Psoas muscle (tissue), 7 donors: ENCODE measurements at regions not wholly inside any gene's neighbourhood (a gene's known extent, or its start where the extent isn't known, plus 50 kb on each side); places are given as distances from the start of the nearest gene placed in this dataset.

ENCODE experiments used
- ATAC-seq, 4 donors: fragments of 200-7000 bp; cut with Tn5 transposase; one replicate each; pipeline ENCODE4 v1.9.1; 2020; ENCODE audit warnings: moderate library complexity in 3 of 4, mild to moderate bottlenecking in 2 of 4
- DNase-seq, 2 donors: peaks; one replicate each; pipeline ENCODE4 v3.0.0-alpha.2; 2020
- H3K27ac ChIP-seq: fragments of 200-600 bp; one replicate; pipeline ENCODE4 v1.8.0; 2022
- H3K27me3 ChIP-seq, 3 donors: fragments of 200-600 bp in 1 of 3; one replicate each; pipeline versions ENCODE4 v1.6.1 to v1.8.0; 2013 to 2022; ENCODE audit warnings: low read length in 2 of 3, mild to moderate bottlenecking in 2 of 3, moderate library complexity in 1 of 3; ENCODE audit not compliant: insufficient read depth in 3 of 3
- H3K36me3 ChIP-seq, 2 donors: fragments of 200-600 bp in 1 of 2; one replicate each; pipeline versions ENCODE4 v1.6.1 to v1.8.0; 2013 to 2022; ENCODE audit warnings: low read depth in 1 of 2, mild to moderate bottlenecking in 1 of 2, moderate library complexity in 1 of 2; ENCODE audit not compliant: insufficient read depth in 1 of 2
- H3K4me1 ChIP-seq: fragments of 200-600 bp; one replicate; pipeline ENCODE4 v1.8.0; 2022
- H3K4me3 ChIP-seq: fragments of 200-600 bp; one replicate; pipeline ENCODE4 v1.8.0; 2022; ENCODE audit warnings: mild to moderate bottlenecking
- H3K9me3 ChIP-seq: fragments of 200-600 bp; one replicate; pipeline ENCODE4 v1.8.0; 2022
- WGBS, 3 donors: extraction: QIAGEN DNeasy Blood & Tissue Kit; methylation state at CpG; one replicate each; pipeline versions ENCODE4 v1.1.6 to v1.1.7; 2013; 5-methylcytosine and 5-hydroxymethylcytosine counted together
- intact Hi-C, 2 donors: fragments of 100-400 bp; cut with DNase I; formaldehyde crosslinking; loops; one replicate each; pipeline versions ENCODE4 v1.11.0 to v1.14.2; 2022
- TF ChIP-seq, protein P1 (sequence below): fragments of 200-600 bp; IDR thresholded peaks from one replicate; pipeline ENCODE4 v1.8.0; 2022; ENCODE audit warnings: antibody characterized with exemption
- donor health status: healthy with polysubstance abuse.
- donor health status: DM: no; HTN: no; CAD: no; lungs with moderate emphysema.
- donor health status: Bipolar disorder and iron deficiency.
- donor health status: healthy.
- donor health status: DM: yes; HTN: yes; CAD: no.
- donor health status: DM: no; HTN: no; CAD: no.
- donor health status: DM: yes; HTN: yes; CAD: no.

DNA sequence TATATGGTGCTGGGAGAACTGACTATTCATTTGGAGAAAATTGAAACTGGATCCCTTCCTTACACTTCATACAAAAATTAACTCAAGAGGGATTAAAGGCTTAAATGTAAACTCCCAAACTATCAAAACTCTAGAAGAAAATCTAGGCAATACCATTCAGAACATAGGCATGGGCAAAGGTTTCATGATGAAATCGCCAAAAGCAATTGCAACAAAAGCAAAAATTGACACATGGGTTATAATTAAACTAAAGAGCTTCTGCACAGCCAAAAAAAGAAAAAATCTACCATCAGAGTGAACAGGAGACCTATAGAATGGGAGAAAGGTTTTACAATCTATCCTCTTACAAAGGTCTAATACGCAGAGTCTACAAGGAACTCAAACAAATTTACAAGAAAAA is 851.3 kb upstream of the MAN1A1 start:
- ATAC-seq (no peak), DNase-seq (no peak)
- Histone ChIP-seq H3K4me1 (no peaks in the 10 kb centered on the region), H3K4me3 (no peak overlapping the region), H3K36me3 (no peaks in the 10 kb centered on the region), H3K27me3 (no peaks in the 10 kb centered on the region), H3K27ac (no peak overlapping the region), H3K9me3 (no peaks in the 10 kb centered on the region)
- 82 to 90% (median 85%) methylated on average over 2 of the region's 2 CpGs for WGBS, 3 donors
- TF ChIP-seq, protein P1, sequence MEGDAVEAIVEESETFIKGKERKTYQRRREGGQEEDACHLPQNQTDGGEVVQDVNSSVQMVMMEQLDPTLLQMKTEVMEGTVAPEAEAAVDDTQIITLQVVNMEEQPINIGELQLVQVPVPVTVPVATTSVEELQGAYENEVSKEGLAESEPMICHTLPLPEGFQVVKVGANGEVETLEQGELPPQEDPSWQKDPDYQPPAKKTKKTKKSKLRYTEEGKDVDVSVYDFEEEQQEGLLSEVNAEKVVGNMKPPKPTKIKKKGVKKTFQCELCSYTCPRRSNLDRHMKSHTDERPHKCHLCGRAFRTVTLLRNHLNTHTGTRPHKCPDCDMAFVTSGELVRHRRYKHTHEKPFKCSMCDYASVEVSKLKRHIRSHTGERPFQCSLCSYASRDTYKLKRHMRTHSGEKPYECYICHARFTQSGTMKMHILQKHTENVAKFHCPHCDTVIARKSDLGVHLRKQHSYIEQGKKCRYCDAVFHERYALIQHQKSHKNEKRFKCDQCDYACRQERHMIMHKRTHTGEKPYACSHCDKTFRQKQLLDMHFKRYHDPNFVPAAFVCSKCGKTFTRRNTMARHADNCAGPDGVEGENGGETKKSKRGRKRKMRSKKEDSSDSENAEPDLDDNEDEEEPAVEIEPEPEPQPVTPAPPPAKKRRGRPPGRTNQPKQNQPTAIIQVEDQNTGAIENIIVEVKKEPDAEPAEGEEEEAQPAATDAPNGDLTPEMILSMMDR = no peak
- intact Hi-C loops = no loop called here

DNA sequence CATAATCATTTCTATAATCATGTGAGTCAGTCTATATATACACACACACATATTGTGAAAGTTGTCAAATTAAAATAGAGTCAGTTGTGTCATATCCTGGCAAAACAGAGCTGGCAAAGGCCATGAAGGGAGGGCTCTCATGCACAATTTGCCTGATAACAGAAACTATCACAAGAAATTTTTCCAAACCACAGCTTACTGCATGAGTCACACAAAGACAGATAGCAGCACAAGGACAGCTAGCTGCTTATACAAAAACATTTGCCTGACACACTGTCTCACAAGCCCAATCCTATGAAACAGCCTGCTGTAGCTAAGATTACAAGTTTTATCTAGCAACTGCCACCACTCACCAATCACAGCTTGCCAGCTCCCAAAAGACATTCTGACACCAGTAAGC is 848.5 kb upstream of the MAN1A1 start:
- no peak for DNase-seq
- TF ChIP-seq, protein P1 = no peak
- ATAC-seq = no peak
- Histone ChIP-seq H3K27ac (no peak overlapping the region), H3K36me3 (no peaks in the 10 kb centered on the region), H3K4me1 (no peaks in the 10 kb centered on the region), H3K27me3 (no peaks in the 10 kb centered on the region), H3K9me3 (no peaks in the 10 kb centered on the region), H3K4me3 (no peak overlapping the region)
- intact Hi-C loops = no loop called here

DNA sequence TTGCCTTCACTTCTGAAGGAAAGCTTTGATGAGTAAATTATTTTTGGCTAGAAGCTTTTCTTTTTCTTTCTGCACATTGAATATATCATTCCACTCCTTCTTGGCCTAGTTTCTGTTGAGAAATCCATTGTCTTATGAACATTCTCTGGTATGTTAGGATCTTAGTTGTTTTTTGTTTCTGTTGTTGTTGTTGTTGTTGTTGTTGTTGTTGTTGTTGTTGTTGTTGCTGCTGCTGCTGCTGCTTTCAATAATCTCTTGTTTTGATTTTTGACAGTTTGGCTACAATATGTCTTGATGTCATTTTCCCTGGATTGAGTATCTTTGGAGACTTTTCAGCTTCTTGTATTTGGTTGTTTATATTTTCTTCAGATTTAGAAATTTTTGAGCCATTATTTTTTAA is 836.5 kb upstream of the MAN1A1 start:
- ATAC-seq (no peak), DNase-seq (no peak)
- no peaks in the 10 kb centered on the region for H3K9me3 ChIP-seq
- H3K4me1 ChIP-seq = no peaks in the 10 kb centered on the region
- intact Hi-C loops = no loop called here
- no peaks in the 10 kb centered on the region for H3K27me3 ChIP-seq
- H3K36me3 ChIP-seq = no peaks in the 10 kb centered on the region
- H3K27ac ChIP-seq = no peak overlapping the region
- no peak overlapping the region for H3K4me3 ChIP-seq
- TF ChIP-seq, protein P1 = no peak

DNA sequence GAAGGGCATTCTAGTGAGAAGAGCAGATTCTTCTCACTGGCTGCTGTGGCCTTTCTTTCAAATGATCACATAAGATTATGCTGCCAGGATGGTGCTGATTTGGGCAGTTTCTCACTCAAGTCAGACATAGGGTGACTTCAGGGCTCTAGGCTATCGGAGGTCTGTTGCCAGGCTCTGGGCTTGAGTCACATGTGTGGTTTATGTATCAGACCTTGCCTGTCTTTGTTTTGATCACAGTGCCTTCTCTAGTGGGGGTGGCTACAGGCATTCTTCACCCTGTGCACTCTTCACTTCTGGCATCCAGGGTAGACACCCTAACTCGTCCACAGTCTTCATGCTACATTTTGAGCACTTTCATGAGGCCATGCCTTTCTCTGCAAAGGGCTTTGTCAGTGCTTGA is 823.7 kb upstream of the MAN1A1 start:
- no peaks in the 10 kb centered on the region for H3K4me1 ChIP-seq
- intact Hi-C loops = no loop called here
- no peaks in the 10 kb centered on the region for H3K9me3 ChIP-seq
- DNase-seq (no peak), ATAC-seq (no peak)
- H3K27ac ChIP-seq = no peak overlapping the region
- TF ChIP-seq, protein P1 = no peak
- 60 to 78% (median 63%) methylated on average over 2 of the region's 2 CpGs for WGBS, 3 donors
- no peaks in the 10 kb centered on the region for H3K36me3 ChIP-seq
- H3K27me3 ChIP-seq = no peaks in the 10 kb centered on the region
- no peak overlapping the region for H3K4me3 ChIP-seq

DNA sequence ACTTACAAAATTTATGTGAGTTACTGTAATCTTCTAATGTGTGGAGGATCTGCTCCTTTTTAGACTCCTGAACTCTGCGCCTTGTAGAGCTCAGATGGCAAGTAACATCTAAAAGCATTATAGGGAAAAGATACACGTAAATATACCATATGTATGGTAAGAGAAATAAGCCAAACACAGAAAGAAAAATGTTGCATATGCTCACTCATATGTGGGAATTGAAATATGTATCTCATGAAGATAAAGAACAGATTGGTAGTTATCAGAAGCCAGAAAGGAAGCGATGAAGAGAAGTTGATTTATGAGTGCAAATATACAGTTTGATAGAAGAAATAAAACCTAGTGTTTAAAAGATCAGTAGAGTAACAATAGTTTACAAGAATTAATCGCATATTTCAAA is 815.0 kb upstream of the MAN1A1 start:
- no peak overlapping the region for H3K27ac ChIP-seq
- no peaks in the 10 kb centered on the region for H3K9me3 ChIP-seq
- DNase-seq (no peak), ATAC-seq (no peak)
- 82 to 86% (median 82%) methylated on average over 4 of the region's 4 CpGs for WGBS, 3 donors
- H3K4me3 ChIP-seq = no peak overlapping the region
- H3K27me3 ChIP-seq = no peaks in the 10 kb centered on the region
- intact Hi-C loops = no loop called here
- TF ChIP-seq, protein P1 = no peak
- no peaks in the 10 kb centered on the region for H3K4me1 ChIP-seq
- H3K36me3 ChIP-seq = no peaks in the 10 kb centered on the region
